Neural progenitor cell (in vitro differentiated cells): ENCODE measurements at regions not wholly inside any gene's neighbourhood (a gene's known extent, or its start where the extent isn't known, plus 50 kb on each side); places are given as distances from the start of the nearest gene placed in this dataset.
A peak's percentile ranks its signal among the peaks of the same experiment; 100 is the strongest.

Experiments
- DNase-seq: peaks from one replicate; pipeline ENCODE4 v3.0.0-alpha.2; 2016; ENCODE audit warnings: low spot score
- H2AFZ ChIP-seq: fragments of 200-600 bp; sonication (generic); replicated peaks from 2 replicates; pipeline ENCODE4 v1.6.1; 2016; ENCODE audit warnings: antibody characterized with exemption
- H3F3A ChIP-seq: fragments of 200-600 bp; sonication (generic); 2 replicates; pipeline ENCODE4 v1.6.1; 2016; ENCODE audit warnings: antibody characterized with exemption, low read depth
- H3K27ac ChIP-seq: fragments of 200-600 bp; sonication (generic); 2 replicates; pipeline ENCODE4 v1.5.1; 2016; ENCODE audit warnings: mild to moderate bottlenecking
- H3K27me3 ChIP-seq: fragments of 200-600 bp; sonication (generic); 2 replicates; pipeline ENCODE4 v1.6.1; 2016; ENCODE audit warnings: mild to moderate bottlenecking, moderate library complexity
- H3K36me3 ChIP-seq: fragments of 200-600 bp; sonication (generic); 2 replicates; pipeline ENCODE4 v1.5.1; 2016
- H3K4me1 ChIP-seq: fragments of 200-600 bp; sonication (generic); 2 replicates; pipeline ENCODE4 v1.6.1; 2016; ENCODE audit warnings: mixed run types
- H3K4me2 ChIP-seq: fragments of 200-600 bp; sonication (generic); 2 replicates; pipeline ENCODE4 v1.6.1; 2016
- H3K4me3 ChIP-seq: fragments of 200-600 bp; sonication (generic); 2 replicates; pipeline ENCODE4 v1.5.1; 2016
- H3K79me2 ChIP-seq: fragments of 200-600 bp; sonication (generic); 2 replicates; pipeline ENCODE4 v1.6.1; 2016; ENCODE audit warnings: low read depth
- H3K9ac ChIP-seq: fragments of 200-600 bp; sonication (generic); 2 replicates; pipeline ENCODE4 v1.6.1; 2016
- H3K9me3 ChIP-seq: fragments of 200-600 bp; sonication (generic); 2 replicates; pipeline ENCODE4 v1.5.1; 2016; ENCODE audit warnings: low read depth
- H4K20me1 ChIP-seq: fragments of 200-600 bp; sonication (generic); 2 replicates; pipeline ENCODE4 v1.6.1; 2016; ENCODE audit warnings: low read depth
- H3K27ac Mint-ChIP-seq: 3 replicates; pipeline ENCODE4 v1.8.0; 2021; ENCODE audit warnings: mixed read lengths
- H3K27me3 Mint-ChIP-seq: 2 replicates; pipeline ENCODE4 v1.8.0; 2022; ENCODE audit warnings: low read depth, mild to moderate bottlenecking, inconsistent platforms, moderate library complexity, mixed read lengths; ENCODE audit not compliant: insufficient read depth
- H3K36me3 Mint-ChIP-seq: 3 replicates; pipeline ENCODE4 v1.8.0; 2021; ENCODE audit warnings: mixed read lengths
- H3K4me1 Mint-ChIP-seq: 3 replicates; pipeline ENCODE4 v1.8.0; 2021; ENCODE audit warnings: mixed read lengths
- H3K4me3 Mint-ChIP-seq: 3 replicates; pipeline ENCODE4 v1.8.0; 2021; ENCODE audit warnings: mild to moderate bottlenecking, moderate library complexity, mixed read lengths
- H3K9me3 Mint-ChIP-seq: 3 replicates; pipeline ENCODE4 v1.8.0; 2020; ENCODE audit warnings: mixed read lengths
- CTCF ChIP-seq: fragments of 200-600 bp; sonication (generic); IDR thresholded peaks from 2 replicates; pipeline ENCODE4 v1.5.1; 2017; ENCODE audit warnings: antibody characterized with exemption, mild to moderate bottlenecking
- EZH2 ChIP-seq: fragments of 200-600 bp; sonication (generic); IDR thresholded peaks from 2 replicates; pipeline ENCODE4 v1.6.1; 2017; ENCODE audit warnings: antibody characterized with exemption, mild to moderate bottlenecking, moderate library complexity
- EZH2phosphoT487 ChIP-seq: fragments of 200-600 bp; sonication (generic); IDR thresholded peaks from 2 replicates; pipeline ENCODE4 v1.6.1; 2017; ENCODE audit warnings: antibody characterized with exemption

DNA sequence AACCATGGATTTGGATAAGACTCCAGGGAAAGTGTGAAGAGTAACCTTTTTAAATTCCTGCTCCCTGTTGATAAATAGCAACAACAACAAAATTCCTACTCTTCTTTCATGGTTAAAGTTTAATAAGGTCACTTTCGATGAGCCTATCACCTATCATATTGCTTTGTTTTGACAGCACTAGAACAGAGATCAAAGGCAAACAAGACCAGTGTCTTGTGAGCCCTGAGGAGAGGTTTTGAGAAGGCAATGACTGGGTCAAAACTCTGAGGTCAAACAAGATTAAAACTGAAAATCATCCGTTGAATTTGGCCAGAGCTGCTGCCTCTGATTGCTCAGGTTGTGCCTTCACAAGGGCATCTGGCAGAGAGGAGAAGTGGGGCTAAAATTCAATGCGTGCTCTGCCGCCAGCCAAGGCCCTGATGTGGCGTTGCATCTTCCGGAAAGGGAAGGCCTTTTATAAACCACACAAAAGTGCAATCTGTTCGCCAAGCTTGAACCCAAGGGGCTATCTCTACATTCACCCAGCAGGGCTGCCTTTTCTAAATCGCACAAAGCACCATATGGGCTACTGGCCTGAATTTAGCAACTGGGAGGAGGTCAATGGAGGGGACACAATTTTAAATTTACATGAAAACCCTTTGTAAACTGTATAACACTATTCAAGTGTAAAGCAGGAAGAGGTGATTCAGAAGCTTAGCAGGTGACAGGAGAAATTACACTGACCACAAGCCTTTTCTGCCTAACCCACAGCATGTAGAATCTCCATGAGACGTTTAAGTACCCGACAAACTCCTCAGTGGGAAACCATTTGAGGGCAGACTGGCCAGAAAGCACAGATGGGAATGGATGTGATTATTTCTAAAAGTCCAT lies 140.8 kb downstream of the DAD1 start:
- H3K4me3 Mint-ChIP-seq = no peak overlapping the region
- Histone ChIP-seq H3K27ac (no peak overlapping the region), H3K36me3 (no peaks in the 10 kb centered on the region), H3K9me3 (no peaks in the 10 kb centered on the region), H4K20me1 (no peaks in the 10 kb centered on the region), H3K27me3 (no peaks in the 10 kb centered on the region), H2AFZ (peak overlapping the region; percentile 14), H3F3A (no peaks in the 10 kb centered on the region), H3K4me1 (no peaks in the 10 kb centered on the region), H3K9ac (no peak overlapping the region), H3K4me3 (no peak overlapping the region), H3K4me2 (no peak overlapping the region), H3K79me2 (no peaks in the 10 kb centered on the region)
- peaks cover 10% of the 10 kb centered on the region for H3K9me3 Mint-ChIP-seq
- H3K4me1 Mint-ChIP-seq = peaks cover 34% of the 10 kb centered on the region
- H3K27me3 Mint-ChIP-seq = peaks cover 6% of the 10 kb centered on the region
- DNase-seq = no peak
- H3K27ac Mint-ChIP-seq = peak overlapping the region; percentile 44
- TF ChIP-seq EZH2 (no peak), EZH2phosphoT487 (no peak), CTCF (no peak)
- no peaks in the 10 kb centered on the region for H3K36me3 Mint-ChIP-seq

- Mint-ChIP-seq H3K9me3 (peaks cover 5% of the 10 kb centered on the region), H3K36me3 (no peaks in the 10 kb centered on the region), H3K4me3 (no peak overlapping the region), H3K27ac (no peak overlapping the region), H3K27me3 (no peaks in the 10 kb centered on the region), H3K4me1 (peaks cover 10% of the 10 kb centered on the region)
- no peaks in the 10 kb centered on the region for H3F3A ChIP-seq
- no peaks in the 10 kb centered on the region for H3K79me2 ChIP-seq
- no peak for DNase-seq
- no peak for TF ChIP-seq EZH2
- TF ChIP-seq CTCF = no peak
- no peak for TF ChIP-seq EZH2phosphoT487
- H3K4me3 ChIP-seq = no peak overlapping the region
- no peaks in the 10 kb centered on the region for H3K9me3 ChIP-seq
- no peak overlapping the region for H3K9ac ChIP-seq
- no peaks in the 10 kb centered on the region for H3K36me3 ChIP-seq
- no peaks in the 10 kb centered on the region for H3K4me1 ChIP-seq
- H3K27me3 ChIP-seq = no peaks in the 10 kb centered on the region
- no peak overlapping the region for H3K27ac ChIP-seq
- H4K20me1 ChIP-seq = no peaks in the 10 kb centered on the region
- no peak overlapping the region for H2AFZ ChIP-seq
- no peak overlapping the region for H3K4me2 ChIP-seq
Measured at GRCh38 chr14:22438742-22439141, 150.3 kb downstream of the DAD1 start.

DNA sequence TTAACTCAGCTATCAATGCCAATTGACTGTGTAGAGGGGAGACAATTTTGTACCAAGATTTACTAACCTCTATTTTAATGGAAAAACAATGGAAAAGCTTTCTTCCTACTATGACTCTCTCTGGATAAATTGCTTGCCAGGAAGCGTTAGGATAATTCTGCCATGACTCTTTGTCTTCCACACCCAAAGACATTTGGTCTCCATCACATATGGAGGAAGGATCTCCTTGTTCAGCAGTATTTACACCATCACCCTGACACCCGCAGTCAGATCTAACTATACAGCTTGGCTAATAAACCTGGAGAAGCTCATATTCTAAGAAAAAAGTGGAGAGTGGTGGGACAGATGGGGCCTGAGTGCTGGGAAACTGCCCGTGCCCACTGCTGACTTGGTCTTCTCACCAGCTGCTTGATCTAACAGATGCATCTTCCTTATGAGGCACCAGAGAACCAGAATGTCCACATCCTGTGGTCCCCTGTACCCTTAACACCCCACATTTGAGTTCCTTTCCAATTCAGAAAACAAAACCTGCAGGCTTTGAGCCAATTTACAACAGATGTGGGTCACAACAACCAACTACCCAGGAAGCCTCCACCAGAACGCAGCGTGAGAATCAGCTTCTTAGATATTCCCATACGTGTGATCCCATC lies 154.0 kb downstream of the DAD1 start:
- TF ChIP-seq EZH2 (no peak), CTCF (no peak), EZH2phosphoT487 (no peak)
- H3K9ac ChIP-seq = no peak overlapping the region
- no peak overlapping the region for H3K4me2 ChIP-seq
- Mint-ChIP-seq H3K36me3 (no peaks in the 10 kb centered on the region), H3K9me3 (peaks cover 9% of the 10 kb centered on the region), H3K27me3 (peaks cover 3% of the 10 kb centered on the region), H3K4me1 (peaks cover 40% of the 10 kb centered on the region), H3K27ac (no peak overlapping the region), H3K4me3 (no peak overlapping the region)
- no peak overlapping the region for H3K4me3 ChIP-seq
- H4K20me1 ChIP-seq = no peaks in the 10 kb centered on the region
- no peak overlapping the region for H2AFZ ChIP-seq
- H3K79me2 ChIP-seq = no peaks in the 10 kb centered on the region
- H3K36me3 ChIP-seq = no peaks in the 10 kb centered on the region
- no peaks in the 10 kb centered on the region for H3F3A ChIP-seq
- no peak overlapping the region for H3K27ac ChIP-seq
- H3K9me3 ChIP-seq = no peaks in the 10 kb centered on the region
- no peak for DNase-seq
- H3K27me3 ChIP-seq = no peaks in the 10 kb centered on the region
- no peaks in the 10 kb centered on the region for H3K4me1 ChIP-seq
